DMS 273 treated with DMSO at 0.1 percent for 48 hours (cell line): ENCODE measurements at regions not wholly inside any gene's neighbourhood (a gene's known extent, or its start where the extent isn't known, plus 50 kb on each side); places are given as distances from the start of the nearest gene placed in this dataset.

Source experiments
- DNase-seq: peaks from one replicate; lab custom pipeline; 2025; lab: John Stamatoyannopoulos, UW

- no peak for DNase-seq
These were observed 1744.8 kb upstream of the MIR17HG start for GRCh38 chr13:89602655-89603054.

GRCh38 chr13:89603187-89603586 is 1744.3 kb upstream of the MIR17HG start:
- no peak for DNase-seq

GRCh38 chr13:89609318-89609717 is 1738.2 kb upstream of the MIR17HG start:
- no peak for DNase-seq

GRCh38 chr13:89610331-89610730 is 1737.2 kb upstream of the MIR17HG start:
- no peak for DNase-seq

- DNase-seq, result no peak
These were observed 1736.6 kb upstream of the MIR17HG start for GRCh38 chr13:89610881-89611280.

- no peak for DNase-seq
These were observed 1719.5 kb upstream of the MIR17HG start for GRCh38 chr13:89627996-89628395.

GRCh38 chr13:89628567-89628966 is 1718.9 kb upstream of the MIR17HG start:
- no peak for DNase-seq

GRCh38 chr13:89650226-89650625 is 1697.3 kb upstream of the MIR17HG start:
- no peak for DNase-seq

GRCh38 chr13:89660752-89661151 is 1686.7 kb upstream of the MIR17HG start:
- DNase-seq, result no peak

- no peak for DNase-seq
These were observed 1673.6 kb upstream of the MIR17HG start for GRCh38 chr13:89673789-89674311.

GRCh38 chr13:89678466-89679121 is 1668.9 kb upstream of the MIR17HG start:
- DNase-seq, result no peak

- no peak for DNase-seq
These were observed 1662.6 kb upstream of the MIR17HG start for GRCh38 chr13:89684896-89685295.

GRCh38 chr13:89686171-89686570 is 1661.3 kb upstream of the MIR17HG start:
- no peak for DNase-seq

- no peak for DNase-seq
These were observed 1660.4 kb upstream of the MIR17HG start for GRCh38 chr13:89687066-89687465.

- no peak for DNase-seq
These were observed 1658.6 kb upstream of the MIR17HG start for GRCh38 chr13:89688918-89689317.

GRCh38 chr13:89694451-89694850 is 1653.0 kb upstream of the MIR17HG start:
- no peak for DNase-seq

GRCh38 chr13:89695343-89696257 is 1651.9 kb upstream of the MIR17HG start:
- DNase-seq, result no peak

- no peak for DNase-seq
These were observed 1645.6 kb upstream of the MIR17HG start for GRCh38 chr13:89701913-89702312.

- DNase-seq, result no peak
These were observed 1643.4 kb upstream of the MIR17HG start for GRCh38 chr13:89704040-89704439.

GRCh38 chr13:89708013-89708412 is 1639.5 kb upstream of the MIR17HG start:
- DNase-seq, result no peak

GRCh38 chr13:89721216-89721615 is 1626.3 kb upstream of the MIR17HG start:
- DNase-seq, result no peak

- DNase-seq, result no peak
These were observed 1620.6 kb upstream of the MIR17HG start for GRCh38 chr13:89726690-89727435.
